HepG2 (cell line): ENCODE measurements at regions not wholly inside any gene's neighbourhood (a gene's known extent, or its start where the extent isn't known, plus 50 kb on each side); places are given as distances from the start of the nearest gene placed in this dataset.

Experiments
- CBX5 ChIP-seq: sonication (generic); formaldehyde crosslinking; IDR thresholded peaks from 2 replicates; pipeline ENCODE4 v1.4.0; 2020; ENCODE audit warnings: missing genetic modification reagents, borderline replicate concordance
- CREB1 ChIP-seq, 2 experiments: fragments of 450-650 bp in 1 of 2; IDR thresholded peaks; 2 replicates each; pipeline ENCODE4 v1.6.1; 2016 to 2017; ENCODE audit warnings: control low read depth in 1 of 2, mild to moderate bottlenecking in 1 of 2, missing compliant biosample characterization in 1 of 2, missing genetic modification characterization in 1 of 2
- E2F2 ChIP-seq: sonication (generic); formaldehyde crosslinking; IDR thresholded peaks from 2 replicates; pipeline ENCODE4 v1.4.0; 2020; ENCODE audit warnings: missing genetic modification reagents, borderline replicate concordance
- JUND ChIP-seq: sonication (generic); formaldehyde crosslinking; IDR thresholded peaks from 2 replicates; pipeline ENCODE4 v1.8.0; 2022; ENCODE audit warnings: mild to moderate bottlenecking, missing genetic modification reagents
- POLR2A ChIP-seq, 2 experiments: IDR thresholded peaks; 2 replicates each; pipeline ENCODE4 v1.6.1; 2011; ENCODE audit warnings: low read depth in 2 of 2, low read length in 2 of 2, mild to moderate bottlenecking in 1 of 2, moderate library complexity in 1 of 2; ENCODE audit not compliant: insufficient read depth in 1 of 2
- SAP130 ChIP-seq: IDR thresholded peaks from 2 replicates; pipeline ENCODE4 v1.6.1; 2016; ENCODE audit warnings: low read depth
- ZBTB3 ChIP-seq: sonication (generic); formaldehyde crosslinking; IDR thresholded peaks from 2 replicates; pipeline ENCODE4 v1.4.0; 2020; ENCODE audit warnings: low read depth, mild to moderate bottlenecking, moderate library complexity, missing genetic modification reagents, borderline replicate concordance
- ZBTB4 ChIP-seq: sonication (generic); formaldehyde crosslinking; IDR thresholded peaks from 2 replicates; pipeline ENCODE4 v1.4.0; 2020; ENCODE audit warnings: missing genetic modification reagents, mild to moderate bottlenecking, borderline replicate concordance
- TF ChIP-seq, protein P1 (sequence below): sonication (generic); formaldehyde crosslinking; IDR thresholded peaks from 2 replicates; pipeline ENCODE4 v1.5.0; 2020; ENCODE audit warnings: mild to moderate bottlenecking, missing genetic modification reagents, moderate library complexity
- TF ChIP-seq, protein P2 (sequence below): sonication (generic); formaldehyde crosslinking; IDR thresholded peaks from 2 replicates; pipeline ENCODE4 v1.8.0; 2022; ENCODE audit warnings: missing genetic modification reagents, mild to moderate bottlenecking, borderline replicate concordance

- TF ChIP-seq, protein P1, sequence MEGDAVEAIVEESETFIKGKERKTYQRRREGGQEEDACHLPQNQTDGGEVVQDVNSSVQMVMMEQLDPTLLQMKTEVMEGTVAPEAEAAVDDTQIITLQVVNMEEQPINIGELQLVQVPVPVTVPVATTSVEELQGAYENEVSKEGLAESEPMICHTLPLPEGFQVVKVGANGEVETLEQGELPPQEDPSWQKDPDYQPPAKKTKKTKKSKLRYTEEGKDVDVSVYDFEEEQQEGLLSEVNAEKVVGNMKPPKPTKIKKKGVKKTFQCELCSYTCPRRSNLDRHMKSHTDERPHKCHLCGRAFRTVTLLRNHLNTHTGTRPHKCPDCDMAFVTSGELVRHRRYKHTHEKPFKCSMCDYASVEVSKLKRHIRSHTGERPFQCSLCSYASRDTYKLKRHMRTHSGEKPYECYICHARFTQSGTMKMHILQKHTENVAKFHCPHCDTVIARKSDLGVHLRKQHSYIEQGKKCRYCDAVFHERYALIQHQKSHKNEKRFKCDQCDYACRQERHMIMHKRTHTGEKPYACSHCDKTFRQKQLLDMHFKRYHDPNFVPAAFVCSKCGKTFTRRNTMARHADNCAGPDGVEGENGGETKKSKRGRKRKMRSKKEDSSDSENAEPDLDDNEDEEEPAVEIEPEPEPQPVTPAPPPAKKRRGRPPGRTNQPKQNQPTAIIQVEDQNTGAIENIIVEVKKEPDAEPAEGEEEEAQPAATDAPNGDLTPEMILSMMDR (CRISPR knock-in tag): no peak
- TF ChIP-seq JUND (CRISPR knock-in tag) (no peak), CBX5 (CRISPR knock-in tag) (no peak), E2F2 (no peak), CREB1 (IDR thresholded peaks at IDR 0.05) (no peak), CREB1 (CRISPR knock-in tag; IDR thresholded peaks at IDR 0.05) (no peak), ZBTB3 (CRISPR knock-in tag) (no peak), POLR2A (IDR thresholded peaks at IDR 0.05; ENCODE audit: insufficient read depth in 1 of 2, low read depth in 2 of 2, low read length in 2 of 2) (no peak), SAP130 (CRISPR knock-in tag) (no peak), ZBTB4 (no peak)
- TF ChIP-seq, protein P2, sequence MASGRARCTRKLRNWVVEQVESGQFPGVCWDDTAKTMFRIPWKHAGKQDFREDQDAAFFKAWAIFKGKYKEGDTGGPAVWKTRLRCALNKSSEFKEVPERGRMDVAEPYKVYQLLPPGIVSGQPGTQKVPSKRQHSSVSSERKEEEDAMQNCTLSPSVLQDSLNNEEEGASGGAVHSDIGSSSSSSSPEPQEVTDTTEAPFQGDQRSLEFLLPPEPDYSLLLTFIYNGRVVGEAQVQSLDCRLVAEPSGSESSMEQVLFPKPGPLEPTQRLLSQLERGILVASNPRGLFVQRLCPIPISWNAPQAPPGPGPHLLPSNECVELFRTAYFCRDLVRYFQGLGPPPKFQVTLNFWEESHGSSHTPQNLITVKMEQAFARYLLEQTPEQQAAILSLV (CRISPR knock-in tag): no peak
These were observed 76.2 kb upstream of the CHRDL1 start for GRCh38 chrX:110871839-110872238.
